Spinal cord (tissue), 9 donors: ENCODE measurements at regions not wholly inside any gene's neighbourhood (a gene's known extent, or its start where the extent isn't known, plus 50 kb on each side); places are given as distances from the start of the nearest gene placed in this dataset.
"Not testable (repeated sequence)": the region's sequence is repeated elsewhere in the genome, so short reads cannot be mapped to it uniquely, and the experiment has no call there.

ENCODE experiments used
- DNase-seq, 6 donors: peaks; one replicate each; pipeline versions ENCODE4 v3.0.0 to v3.0.0-alpha.2; 2013 to 2015; ENCODE audit warnings: low spot score in 6 of 6, low read depth in 4 of 6
- H3K27ac ChIP-seq: one replicate; pipeline ENCODE4 v1.5.1; 2013; ENCODE audit warnings: low read depth, low read length, control low read depth
- H3K27me3 ChIP-seq: one replicate; pipeline ENCODE4 v1.6.1; 2013; ENCODE audit warnings: low read length; ENCODE audit not compliant: control insufficient read depth, insufficient read depth
- H3K36me3 ChIP-seq: one replicate; pipeline ENCODE4 v1.6.1; 2013; ENCODE audit warnings: low read length; ENCODE audit not compliant: control insufficient read depth, insufficient read depth
- H3K4me1 ChIP-seq: one replicate; pipeline ENCODE4 v1.6.1; 2013; ENCODE audit warnings: low read length; ENCODE audit not compliant: control insufficient read depth, insufficient read depth
- H3K4me3 ChIP-seq: one replicate; pipeline ENCODE4 v1.5.1; 2013; ENCODE audit warnings: low read depth, low read length, control low read depth
- H3K9me3 ChIP-seq: one replicate; pipeline ENCODE4 v1.6.1; 2013; ENCODE audit warnings: low read length; ENCODE audit not compliant: control insufficient read depth, insufficient read depth
- WGBS: methylation state at CpG from one replicate; pipeline ENCODE4 v1.1.5; 2013; ENCODE audit warnings: missing lambda C conversion rate; ENCODE audit not compliant: insufficient coverage; 5-methylcytosine and 5-hydroxymethylcytosine counted together
- donor health status: healthy.

GRCh38 chr2:215630796-215631195, 194.9 kb upstream of the FN1 start:
- H3K36me3 ChIP-seq, H3K27ac ChIP-seq, DNase-seq, H3K9me3 ChIP-seq, H3K4me1 ChIP-seq, H3K27me3 ChIP-seq, H3K4me3 ChIP-seq: not testable (repeated sequence)
- WGBS: no CpG with 5 or more reads among the region's 2 CpGs

GRCh38 chr2:215627771-215628170, 191.9 kb upstream of the FN1 start:
- Histone ChIP-seq H3K27ac (no peak overlapping the region), H3K27me3 (no peaks in the 10 kb centered on the region), H3K36me3 (no peaks in the 10 kb centered on the region), H3K4me3 (no peak overlapping the region), H3K9me3 (peaks cover 3% of the 10 kb centered on the region), H3K4me1 (no peaks in the 10 kb centered on the region)
- WGBS: no CpG with 5 or more reads among the region's 1 CpG
- DNase-seq: no peak

DNA sequence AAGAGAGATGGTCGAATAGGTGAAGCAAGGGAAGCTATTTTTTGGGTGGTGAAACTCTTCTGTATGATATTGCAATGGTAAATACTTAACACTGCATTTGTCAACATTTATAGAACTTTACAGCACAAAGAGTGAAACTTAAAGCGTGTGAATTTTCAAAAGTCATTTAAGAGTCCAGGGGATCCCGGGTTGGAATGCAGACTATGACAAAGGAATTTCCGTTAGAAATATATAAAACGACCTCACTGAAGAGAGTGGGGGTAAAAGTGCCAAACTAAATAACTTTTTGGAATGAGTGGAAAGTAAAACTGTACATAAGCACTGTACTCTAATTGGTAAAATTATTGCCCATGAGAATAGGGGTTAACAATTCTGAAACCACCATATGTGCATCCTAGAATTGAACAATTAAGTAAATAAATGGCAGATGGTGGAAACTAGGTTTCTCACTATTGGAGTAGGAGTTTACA, 191.0 kb upstream of the FN1 start:
- 82% methylated on average over 3 of the region's 5 CpGs for WGBS
- Histone ChIP-seq H3K4me1 (no peaks in the 10 kb centered on the region), H3K27me3 (no peaks in the 10 kb centered on the region), H3K4me3 (no peak overlapping the region), H3K36me3 (no peaks in the 10 kb centered on the region), H3K9me3 (peaks cover 3% of the 10 kb centered on the region), H3K27ac (no peak overlapping the region)
- no peak for DNase-seq

- no peak overlapping the region for H3K4me3 ChIP-seq
- H3K4me1 ChIP-seq: no peaks in the 10 kb centered on the region
- H3K36me3 ChIP-seq: no peaks in the 10 kb centered on the region
- no peak for DNase-seq
- no peak overlapping the region for H3K27ac ChIP-seq
- no CpG with 5 or more reads among the region's 1 CpG for WGBS
- H3K27me3 ChIP-seq: no peaks in the 10 kb centered on the region
- H3K9me3 ChIP-seq: peaks cover 3% of the 10 kb centered on the region
These were observed 190.2 kb upstream of the FN1 start for GRCh38 chr2:215626063-215626462.

GRCh38 chr2:215625207-215625606, 189.3 kb upstream of the FN1 start:
- Histone ChIP-seq H3K9me3 (no peaks in the 10 kb centered on the region), H3K4me1 (no peaks in the 10 kb centered on the region), H3K27me3 (no peaks in the 10 kb centered on the region), H3K4me3 (no peak overlapping the region), H3K36me3 (no peaks in the 10 kb centered on the region), H3K27ac (no peak overlapping the region)
- WGBS: 80% methylated on average over 1 of the region's 2 CpGs
- DNase-seq: no peak

DNA sequence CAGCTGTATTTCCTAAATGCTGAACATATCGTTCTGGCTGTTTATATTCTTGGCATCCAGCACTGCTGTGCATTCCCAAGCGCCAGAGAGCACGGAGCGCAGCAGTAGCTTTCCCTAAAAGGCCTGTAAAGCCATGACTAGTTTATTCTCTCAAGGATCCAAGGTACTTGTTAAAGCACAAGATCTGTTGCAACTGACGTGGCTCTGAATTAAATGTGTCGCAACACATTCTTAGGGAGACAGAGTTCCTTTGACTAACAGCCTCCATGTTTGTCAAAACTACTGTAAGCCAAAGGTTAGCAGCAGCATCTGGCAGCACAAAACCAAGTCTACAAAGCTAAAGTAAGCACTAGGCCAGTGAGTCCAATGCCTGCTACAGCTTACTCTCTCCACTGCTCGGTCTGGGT, 188.6 kb upstream of the FN1 start:
- Histone ChIP-seq H3K27me3 (no peaks in the 10 kb centered on the region), H3K4me1 (no peaks in the 10 kb centered on the region), H3K27ac (no peak overlapping the region), H3K36me3 (no peaks in the 10 kb centered on the region), H3K4me3 (no peak overlapping the region), H3K9me3 (no peaks in the 10 kb centered on the region)
- WGBS: 47% methylated on average over 7 of the region's 7 CpGs
- peak in 2 of 6 donors; percentile 32 to 63 for DNase-seq

DNA sequence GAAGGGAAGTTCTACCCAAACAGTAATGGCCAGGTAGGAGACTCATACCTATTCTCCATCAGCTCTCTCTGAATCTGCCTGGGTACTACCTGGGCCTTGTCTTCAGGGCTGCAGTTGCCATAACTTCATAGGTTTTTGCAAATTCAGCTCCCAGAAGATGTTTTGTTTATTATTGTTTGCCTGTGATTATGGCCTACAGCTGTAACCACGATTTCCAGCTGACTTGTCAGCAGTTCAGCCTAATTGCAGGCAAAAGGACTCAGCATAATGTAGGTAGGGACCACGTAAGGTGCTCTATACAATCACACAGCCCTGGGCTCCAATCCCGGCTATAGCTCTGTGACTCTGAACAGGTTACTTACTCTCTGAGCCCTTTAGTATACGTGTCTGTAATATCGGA, 187.0 kb upstream of the FN1 start:
- WGBS: 65% methylated on average over 2 of the region's 5 CpGs

GRCh38 chr2:215621381-215621780, 185.5 kb upstream of the FN1 start:
- Histone ChIP-seq H3K4me3 (no peak overlapping the region), H3K27me3 (no peaks in the 10 kb centered on the region), H3K36me3 (no peaks in the 10 kb centered on the region), H3K27ac (no peak overlapping the region), H3K4me1 (no peaks in the 10 kb centered on the region), H3K9me3 (no peaks in the 10 kb centered on the region)
- WGBS: no CpG with 5 or more reads among the region's 2 CpGs
- no peak for DNase-seq

More for the DNA sequence above, 187.0 kb upstream of the FN1 start:
- no peaks in the 10 kb centered on the region for H3K27me3 ChIP-seq
- H3K36me3 ChIP-seq: no peaks in the 10 kb centered on the region
- no peaks in the 10 kb centered on the region for H3K9me3 ChIP-seq
- H3K4me3 ChIP-seq: no peak overlapping the region
- no peak overlapping the region for H3K27ac ChIP-seq
- peak in 1 of 6 donors; percentile 53 for DNase-seq
- H3K4me1 ChIP-seq: no peaks in the 10 kb centered on the region

GRCh38 chr2:215620528-215620927, 184.7 kb upstream of the FN1 start:
- DNase-seq: no peak
- Histone ChIP-seq H3K27ac (no peak overlapping the region), H3K9me3 (no peaks in the 10 kb centered on the region), H3K4me3 (no peak overlapping the region), H3K27me3 (no peaks in the 10 kb centered on the region), H3K36me3 (no peaks in the 10 kb centered on the region), H3K4me1 (no peaks in the 10 kb centered on the region)
- 95% methylated on average over 3 of the region's 3 CpGs for WGBS

- H3K4me3 ChIP-seq: no peak overlapping the region
- no peaks in the 10 kb centered on the region for H3K4me1 ChIP-seq
- H3K27me3 ChIP-seq: no peaks in the 10 kb centered on the region
- H3K27ac ChIP-seq: no peak overlapping the region
- WGBS: 79% methylated on average over 8 of the region's 10 CpGs
- no peaks in the 10 kb centered on the region for H3K36me3 ChIP-seq
- H3K9me3 ChIP-seq: no peaks in the 10 kb centered on the region
- DNase-seq: no peak
These were observed 184.1 kb upstream of the FN1 start for GRCh38 chr2:215619989-215620388.
